ENCODE measurements at regions not wholly inside any gene's neighbourhood (a gene's known extent, or its start where the extent isn't known, plus 50 kb on each side); places are given as distances from the start of the nearest gene placed in this dataset.

DNA sequence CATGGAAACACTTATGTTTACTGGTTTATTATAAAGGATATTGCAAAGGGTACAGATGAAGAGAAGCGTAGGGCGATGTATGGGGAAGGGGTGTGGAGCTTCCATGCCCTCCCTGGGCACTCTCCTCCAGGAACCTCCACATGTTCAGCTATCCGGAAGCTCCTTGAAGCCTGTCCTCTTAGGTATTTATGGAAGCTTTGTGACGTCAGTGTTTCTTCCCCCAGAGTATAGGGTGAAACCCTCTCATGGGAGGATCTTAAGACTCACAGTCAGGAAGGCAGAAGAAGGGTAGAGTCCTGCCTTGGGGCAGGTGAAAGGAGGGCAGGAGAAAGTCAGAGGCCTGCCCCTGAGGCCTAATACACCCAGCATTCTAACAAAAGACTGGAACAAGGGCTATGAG is 61.3 kb upstream of the CREB1 start:
- Histone ChIP-seq H3K4me1 (ENCODE audit: control insufficient read depth, insufficient read depth, low read length) (peaks cover 5% of the 10 kb centered on the region), H3K27me3 (ENCODE audit: control insufficient read depth, insufficient read depth, low read length) (peaks cover 4% of the 10 kb centered on the region), H3K27ac (ENCODE audit: low read length) (no peak overlapping the region), H3K36me3 (ENCODE audit: control insufficient read depth, insufficient read depth, low read length) (no peaks in the 10 kb centered on the region), H3K9me3 (ENCODE audit: control insufficient read depth, low read depth, low read length) (no peaks in the 10 kb centered on the region), H3K4me3 (ENCODE audit: low read length) (no peak overlapping the region)
- no peak for DNase-seq
- WGBS (ENCODE audit: insufficient coverage, low lambda C conversion rate), result no CpG with 5 or more reads among the region's 4 CpGs

DNA sequence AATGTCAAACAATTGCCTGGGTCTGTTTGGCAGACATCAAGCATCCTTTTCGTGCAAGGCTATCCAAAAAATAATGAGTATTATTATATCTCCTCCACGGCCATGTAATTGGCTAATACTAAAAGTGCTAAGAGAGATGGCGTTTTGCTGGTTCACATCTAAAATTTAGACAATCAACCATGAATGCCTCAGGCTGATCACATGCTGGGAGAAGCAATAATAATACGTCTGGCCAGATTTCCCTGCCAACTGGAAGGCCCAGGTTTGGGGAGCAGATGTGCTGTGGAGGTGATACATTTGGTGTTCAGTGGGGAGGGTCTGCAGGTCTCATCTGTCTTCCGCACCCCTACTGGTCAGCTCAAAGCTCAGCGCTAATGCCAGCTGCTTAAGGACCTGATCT is 60.3 kb upstream of the CREB1 start:
- Histone ChIP-seq H3K4me1 (ENCODE audit: control insufficient read depth, insufficient read depth, low read length) (peaks cover 5% of the 10 kb centered on the region), H3K27ac (ENCODE audit: low read length) (no peak overlapping the region), H3K4me3 (ENCODE audit: low read length) (no peak overlapping the region), H3K36me3 (ENCODE audit: control insufficient read depth, insufficient read depth, low read length) (no peaks in the 10 kb centered on the region), H3K27me3 (ENCODE audit: control insufficient read depth, insufficient read depth, low read length) (peaks cover 4% of the 10 kb centered on the region), H3K9me3 (ENCODE audit: control insufficient read depth, low read depth, low read length) (no peaks in the 10 kb centered on the region)
- DNase-seq, result no peak
- WGBS (ENCODE audit: insufficient coverage, low lambda C conversion rate), result 80% methylated on average over 1 of the region's 6 CpGs

DNA sequence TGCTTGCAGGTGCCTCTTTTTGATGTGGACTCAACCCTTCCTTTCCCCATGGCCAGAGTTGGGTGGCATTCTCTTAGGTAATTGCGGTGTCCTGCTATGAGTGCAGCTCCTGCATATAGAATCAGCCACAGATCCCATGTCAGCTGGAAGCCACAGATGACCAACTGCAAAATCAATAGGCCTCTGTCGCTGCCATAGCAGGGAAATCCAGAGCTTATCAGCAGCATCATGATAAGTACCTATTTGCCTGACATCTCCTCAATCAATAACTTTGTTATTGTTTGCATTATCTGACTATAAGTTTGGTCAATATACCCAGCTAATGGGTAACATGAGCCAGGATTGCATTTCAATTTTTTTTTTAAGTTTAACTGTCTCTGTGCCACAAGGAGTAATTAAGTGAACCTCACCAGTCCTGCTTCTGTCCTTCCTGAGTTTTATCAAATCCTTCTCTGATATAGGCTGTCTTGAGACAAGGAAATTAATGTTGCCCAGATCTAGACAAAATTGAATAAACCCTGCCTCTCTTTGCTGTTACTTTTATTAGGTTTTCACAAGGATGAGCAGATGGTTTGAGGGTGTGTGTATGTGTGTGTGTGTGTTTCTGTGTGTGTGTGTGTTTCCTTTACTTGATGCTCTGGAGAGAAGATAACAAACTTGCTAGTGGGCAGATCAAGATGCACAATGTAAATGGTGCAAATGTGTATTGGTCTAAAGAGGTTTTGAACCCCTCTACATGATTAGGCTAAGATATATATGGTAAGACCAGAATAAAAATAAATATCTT is 59.6 kb upstream of the CREB1 start:
- H3K4me1 ChIP-seq (ENCODE audit: control insufficient read depth, insufficient read depth, low read length), result peaks cover 5% of the 10 kb centered on the region
- no peak for DNase-seq
- WGBS (ENCODE audit: insufficient coverage, low lambda C conversion rate), result no CpG with 5 or more reads among the region's 2 CpGs
- H3K27ac ChIP-seq (ENCODE audit: low read length), result no peak overlapping the region
- no peak overlapping the region for H3K4me3 ChIP-seq (ENCODE audit: low read length)
- peaks cover 4% of the 10 kb centered on the region for H3K27me3 ChIP-seq (ENCODE audit: control insufficient read depth, insufficient read depth, low read length)
- H3K9me3 ChIP-seq (ENCODE audit: control insufficient read depth, low read depth, low read length), result no peaks in the 10 kb centered on the region
- no peaks in the 10 kb centered on the region for H3K36me3 ChIP-seq (ENCODE audit: control insufficient read depth, insufficient read depth, low read length)

DNA sequence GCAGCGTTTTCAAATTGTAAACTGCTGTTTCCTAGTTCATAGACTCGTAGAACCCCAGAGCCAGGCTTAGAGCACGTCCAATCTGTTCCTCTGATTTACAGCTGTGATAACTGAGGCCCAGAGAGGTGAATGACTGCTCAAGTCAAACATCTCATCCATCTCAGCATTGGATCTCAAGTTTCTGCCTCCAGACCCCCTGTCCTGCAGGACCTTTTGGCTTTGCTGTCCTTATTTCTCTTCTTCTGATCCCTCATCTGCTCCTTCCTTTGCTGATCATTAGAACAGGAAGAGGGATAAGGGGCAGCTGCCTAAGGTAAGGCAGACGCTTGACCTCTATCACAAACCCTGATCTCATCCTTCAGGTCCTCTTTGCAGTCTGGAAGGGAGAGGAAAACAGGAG is 58.5 kb upstream of the CREB1 start:
- Histone ChIP-seq H3K9me3 (ENCODE audit: control insufficient read depth, low read depth, low read length) (no peaks in the 10 kb centered on the region), H3K36me3 (ENCODE audit: control insufficient read depth, insufficient read depth, low read length) (no peaks in the 10 kb centered on the region), H3K27me3 (ENCODE audit: control insufficient read depth, insufficient read depth, low read length) (peaks cover 7% of the 10 kb centered on the region), H3K4me3 (ENCODE audit: low read length) (no peak overlapping the region), H3K27ac (ENCODE audit: low read length) (no peak overlapping the region), H3K4me1 (ENCODE audit: control insufficient read depth, insufficient read depth, low read length) (peaks cover 5% of the 10 kb centered on the region)
- WGBS (ENCODE audit: insufficient coverage, low lambda C conversion rate), result 50% methylated on average over 2 of the region's 4 CpGs
- no peak for DNase-seq

DNA sequence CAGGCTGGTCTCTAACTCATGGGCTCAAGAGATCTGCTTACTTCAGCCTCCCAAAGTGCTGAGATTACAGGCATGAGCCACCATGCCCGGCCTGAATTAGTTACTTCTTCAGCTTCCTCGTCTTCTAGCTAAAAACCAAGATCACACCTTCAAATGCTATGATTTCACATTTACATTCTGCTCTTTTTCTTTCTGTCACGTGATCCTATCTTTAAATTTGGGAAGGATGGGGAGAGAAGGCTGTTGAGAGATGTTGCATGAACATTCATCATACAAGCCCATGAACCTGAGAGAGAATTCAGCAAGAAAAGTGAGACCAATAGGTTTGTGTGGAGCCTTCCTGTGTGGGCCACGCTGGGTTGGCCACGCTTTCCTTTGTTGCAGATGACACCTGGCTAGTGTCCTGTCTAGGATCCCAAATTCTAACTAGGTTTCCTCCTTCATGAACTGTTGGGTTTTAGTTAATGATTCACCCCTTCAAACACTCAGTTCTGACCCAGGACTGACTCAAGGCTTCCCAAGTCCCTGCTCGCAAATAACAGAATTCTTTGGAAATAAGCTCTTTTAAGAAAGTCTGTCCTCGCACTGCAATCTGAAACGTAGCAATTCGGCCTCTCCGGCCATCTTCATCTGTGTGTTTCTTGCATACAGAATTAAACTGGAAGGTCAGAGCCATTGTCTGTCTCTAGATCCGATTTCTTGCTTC is 57.3 kb upstream of the CREB1 start:
- no peak for DNase-seq
- Histone ChIP-seq H3K9me3 (ENCODE audit: control insufficient read depth, low read depth, low read length) (no peaks in the 10 kb centered on the region), H3K36me3 (ENCODE audit: control insufficient read depth, insufficient read depth, low read length) (no peaks in the 10 kb centered on the region), H3K27ac (ENCODE audit: low read length) (no peak overlapping the region), H3K27me3 (ENCODE audit: control insufficient read depth, insufficient read depth, low read length) (peaks cover 3% of the 10 kb centered on the region), H3K4me1 (ENCODE audit: control insufficient read depth, insufficient read depth, low read length) (peaks cover 5% of the 10 kb centered on the region), H3K4me3 (ENCODE audit: low read length) (no peak overlapping the region)
- 83% methylated on average over 1 of the region's 11 CpGs for WGBS (ENCODE audit: insufficient coverage, low lambda C conversion rate)

DNA sequence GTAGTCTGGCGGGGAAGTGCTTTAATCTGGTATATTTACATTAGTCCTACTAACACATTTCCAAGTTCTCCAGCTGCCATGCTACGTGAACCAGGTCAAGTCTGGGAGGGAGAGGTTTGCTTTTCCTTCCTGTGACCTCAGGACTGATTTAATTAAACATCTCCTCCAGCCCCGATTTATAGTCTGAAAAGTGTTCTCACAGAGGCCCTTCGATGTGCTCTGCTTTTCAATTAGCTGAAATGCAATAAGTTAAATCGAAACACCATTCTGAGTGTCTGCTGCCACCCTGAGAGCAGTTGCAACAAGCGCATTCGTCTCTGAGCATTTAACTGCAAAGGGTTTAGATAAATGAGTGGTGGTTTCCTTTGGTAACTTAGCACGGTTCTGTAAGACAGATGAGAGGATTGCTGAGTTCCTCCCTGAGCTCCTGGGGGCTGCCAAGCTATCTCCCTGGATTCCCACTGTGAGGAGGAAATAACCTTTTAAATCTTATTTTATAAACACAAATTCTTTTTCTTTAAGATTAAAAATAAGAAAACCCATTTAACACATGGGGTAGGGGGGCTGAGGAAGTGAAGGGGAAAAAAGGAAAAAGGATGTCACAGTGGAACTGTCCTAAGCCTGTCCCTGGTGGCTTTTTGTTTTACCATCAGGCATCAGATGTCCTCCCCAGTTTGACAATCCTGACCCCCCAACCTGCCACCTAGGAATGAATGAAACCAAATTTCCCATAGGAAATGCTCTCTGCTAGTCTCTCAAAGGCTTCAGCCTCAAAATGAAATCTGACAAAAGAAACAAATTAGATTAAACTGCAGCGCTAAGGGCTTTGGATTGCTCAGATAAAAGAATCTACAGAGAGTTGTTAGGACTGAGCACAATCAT is 56.5 kb upstream of the CREB1 start:
- H3K27ac ChIP-seq (ENCODE audit: low read length), result no peak overlapping the region
- H3K4me3 ChIP-seq (ENCODE audit: low read length), result no peak overlapping the region

DNA sequence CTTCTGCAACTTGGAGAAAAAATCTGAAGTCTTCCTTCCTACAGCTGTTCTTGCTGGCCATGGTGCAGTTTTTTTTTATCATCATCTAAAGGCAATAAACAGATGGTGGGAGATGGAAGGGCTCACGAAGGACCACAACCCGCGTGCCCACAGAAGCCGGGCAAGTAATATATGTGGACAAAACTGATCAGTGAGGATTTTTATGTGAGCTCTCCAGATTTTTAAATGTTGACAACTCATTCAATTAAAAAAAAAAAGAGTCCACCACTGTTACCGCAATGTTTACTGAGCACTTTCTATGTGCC is 55.9 kb upstream of the CREB1 start:
- peaks cover 3% of the 10 kb centered on the region for H3K27me3 ChIP-seq (ENCODE audit: control insufficient read depth, insufficient read depth, low read length)
- WGBS (ENCODE audit: insufficient coverage, low lambda C conversion rate), result no CpG with 5 or more reads among the region's 5 CpGs
- no peak overlapping the region for H3K4me3 ChIP-seq (ENCODE audit: low read length)
- no peak for DNase-seq
- H3K27ac ChIP-seq (ENCODE audit: low read length), result no peak overlapping the region
- peaks cover 5% of the 10 kb centered on the region for H3K4me1 ChIP-seq (ENCODE audit: control insufficient read depth, insufficient read depth, low read length)
- H3K36me3 ChIP-seq (ENCODE audit: control insufficient read depth, insufficient read depth, low read length), result no peaks in the 10 kb centered on the region
- H3K9me3 ChIP-seq (ENCODE audit: control insufficient read depth, low read depth, low read length), result no peaks in the 10 kb centered on the region

More for the DNA sequence above, 56.5 kb upstream of the CREB1 start:
- peaks cover 5% of the 10 kb centered on the region for H3K4me1 ChIP-seq (ENCODE audit: control insufficient read depth, insufficient read depth, low read length)
- peaks cover 3% of the 10 kb centered on the region for H3K27me3 ChIP-seq (ENCODE audit: control insufficient read depth, insufficient read depth, low read length)
- H3K9me3 ChIP-seq (ENCODE audit: control insufficient read depth, low read depth, low read length), result no peaks in the 10 kb centered on the region
- no peaks in the 10 kb centered on the region for H3K36me3 ChIP-seq (ENCODE audit: control insufficient read depth, insufficient read depth, low read length)
- no CpG with 5 or more reads among the region's 9 CpGs for WGBS (ENCODE audit: insufficient coverage, low lambda C conversion rate)
- peak; percentile 21 to 40 for DNase-seq

DNA sequence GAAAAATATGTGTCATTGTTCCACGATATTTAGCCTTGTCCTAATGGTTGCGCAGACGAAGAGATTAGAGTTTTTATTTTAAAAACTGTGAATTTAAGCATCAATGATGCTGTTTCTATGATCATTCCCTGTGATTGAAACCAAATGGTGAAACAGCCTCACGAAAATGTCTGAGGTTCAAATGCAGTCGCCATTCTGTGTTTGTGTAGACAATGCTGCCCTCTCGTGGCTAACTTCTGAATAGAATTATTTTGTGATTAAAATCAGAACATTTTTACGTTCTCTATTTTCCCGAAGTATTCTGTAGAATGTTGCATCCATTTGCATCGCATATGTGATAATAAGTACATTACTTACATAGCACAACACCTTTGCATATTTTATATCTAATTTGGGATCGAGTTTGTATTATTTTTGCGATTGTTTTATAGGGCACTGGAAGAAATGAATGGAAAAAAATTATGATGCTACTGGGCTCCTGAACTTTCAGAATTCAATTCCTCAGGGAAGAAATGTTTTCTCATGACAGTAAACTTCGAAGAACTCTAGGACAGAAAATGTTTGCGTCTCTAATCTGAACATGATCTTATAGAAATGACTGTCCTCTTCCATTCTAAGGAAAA is 54.8 kb upstream of the CREB1 start:
- DNase-seq, result peak in 1 of 2 donors; percentile 19
- H3K4me3 ChIP-seq (ENCODE audit: low read length), result no peak overlapping the region
- peaks cover 3% of the 10 kb centered on the region for H3K27me3 ChIP-seq (ENCODE audit: control insufficient read depth, insufficient read depth, low read length)
- H3K36me3 ChIP-seq (ENCODE audit: control insufficient read depth, insufficient read depth, low read length), result no peaks in the 10 kb centered on the region
- H3K9me3 ChIP-seq (ENCODE audit: control insufficient read depth, low read depth, low read length), result no peaks in the 10 kb centered on the region
- no peak overlapping the region for H3K27ac ChIP-seq (ENCODE audit: low read length)
- H3K4me1 ChIP-seq (ENCODE audit: control insufficient read depth, insufficient read depth, low read length), result peaks cover 5% of the 10 kb centered on the region
- 22% methylated on average over 11 of the region's 13 CpGs for WGBS (ENCODE audit: insufficient coverage, low lambda C conversion rate)

DNA sequence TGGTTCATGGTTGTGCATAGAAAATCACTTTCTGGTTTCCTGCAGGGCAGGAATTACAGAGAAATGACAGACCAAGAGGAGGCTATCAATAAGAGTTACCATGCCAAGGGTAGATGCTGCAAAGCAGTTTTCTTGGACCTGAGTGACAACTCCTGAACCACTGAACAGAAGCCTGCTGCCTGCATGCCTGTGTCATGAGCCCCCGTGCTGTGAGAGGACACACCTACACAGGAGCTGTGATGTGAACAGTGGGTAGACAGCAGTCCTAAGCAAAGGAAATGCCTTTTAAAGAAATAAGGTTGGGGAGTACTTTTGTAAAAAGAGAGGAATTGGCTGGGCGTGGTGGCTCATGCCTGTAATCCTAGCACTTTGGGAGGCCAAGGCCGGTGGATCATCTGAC is 54.2 kb upstream of the CREB1 start:
- H3K9me3 ChIP-seq (ENCODE audit: control insufficient read depth, low read depth, low read length), result no peaks in the 10 kb centered on the region
- DNase-seq, result no peak
- no peak overlapping the region for H3K27ac ChIP-seq (ENCODE audit: low read length)
- whole genome bisulfite sequencing (ENCODE audit: insufficient coverage, low lambda C conversion rate), result no CpG with 5 or more reads among the region's 3 CpGs
- H3K4me1 ChIP-seq (ENCODE audit: control insufficient read depth, insufficient read depth, low read length), result peaks cover 5% of the 10 kb centered on the region
- no peak overlapping the region for H3K4me3 ChIP-seq (ENCODE audit: low read length)
- peaks cover 3% of the 10 kb centered on the region for H3K27me3 ChIP-seq (ENCODE audit: control insufficient read depth, insufficient read depth, low read length)
- H3K36me3 ChIP-seq (ENCODE audit: control insufficient read depth, insufficient read depth, low read length), result no peaks in the 10 kb centered on the region

DNA sequence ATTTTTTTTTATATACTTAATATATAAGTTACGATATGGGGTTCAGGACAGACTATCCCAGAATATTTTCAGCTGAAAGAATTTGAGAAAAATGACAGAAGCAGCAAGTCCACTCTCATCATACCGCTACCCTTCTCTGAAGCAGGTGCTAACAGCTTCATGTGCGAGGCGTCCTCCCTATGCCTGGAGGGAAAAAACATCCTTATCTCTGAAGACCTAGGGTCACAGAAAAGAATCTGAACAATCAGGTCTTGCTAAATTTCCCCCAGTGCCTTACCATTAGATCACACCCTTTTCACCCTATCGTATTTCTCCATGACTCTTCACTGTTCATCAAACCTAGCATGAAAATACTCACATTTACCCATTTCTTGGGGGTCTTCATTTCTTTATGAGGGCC is 51.9 kb upstream of the CREB1 start:
- Histone ChIP-seq H3K27ac (ENCODE audit: low read length) (no peak overlapping the region), H3K4me3 (ENCODE audit: low read length) (no peak overlapping the region), H3K36me3 (ENCODE audit: control insufficient read depth, insufficient read depth, low read length) (no peaks in the 10 kb centered on the region), H3K9me3 (ENCODE audit: control insufficient read depth, low read depth, low read length) (no peaks in the 10 kb centered on the region), H3K27me3 (ENCODE audit: control insufficient read depth, insufficient read depth, low read length) (peaks cover 3% of the 10 kb centered on the region), H3K4me1 (ENCODE audit: control insufficient read depth, insufficient read depth, low read length) (peaks cover 4% of the 10 kb centered on the region)
- no peak for DNase-seq
- WGBS (ENCODE audit: insufficient coverage, low lambda C conversion rate), result 53% methylated on average over 2 of the region's 5 CpGs
